Adrenal gland (tissue), 5 donors: ENCODE measurements at regions not wholly inside any gene's neighbourhood (a gene's known extent, or its start where the extent isn't known, plus 50 kb on each side); places are given as distances from the start of the nearest gene placed in this dataset.

Experiments used
- POLR2A ChIP-seq, 2 donors: fragments of 450-650 bp; IDR thresholded peaks; one replicate each; pipeline ENCODE4 v1.6.1; 2017; ENCODE audit warnings: antibody characterized with exemption in 2 of 2, mild to moderate bottlenecking in 2 of 2, moderate library complexity in 1 of 2
- TF ChIP-seq, protein P1 (sequence below), 6 experiments: fragments of 450-650 bp in 4 of 6; fragments of 200-600 bp in 2 of 6; sonication (generic) in 1 of 6; IDR thresholded peaks; 1 replicate in 5 of 6; 2 replicates in 1 of 6; pipeline versions ENCODE4 v1.5.1 to v1.8.0; 2016 to 2021; ENCODE audit warnings: antibody characterized with exemption in 6 of 6, mild to moderate bottlenecking in 2 of 6, moderate library complexity in 1 of 6
- donor health status: DM: no; HTN: no; CAD: no.

DNA sequence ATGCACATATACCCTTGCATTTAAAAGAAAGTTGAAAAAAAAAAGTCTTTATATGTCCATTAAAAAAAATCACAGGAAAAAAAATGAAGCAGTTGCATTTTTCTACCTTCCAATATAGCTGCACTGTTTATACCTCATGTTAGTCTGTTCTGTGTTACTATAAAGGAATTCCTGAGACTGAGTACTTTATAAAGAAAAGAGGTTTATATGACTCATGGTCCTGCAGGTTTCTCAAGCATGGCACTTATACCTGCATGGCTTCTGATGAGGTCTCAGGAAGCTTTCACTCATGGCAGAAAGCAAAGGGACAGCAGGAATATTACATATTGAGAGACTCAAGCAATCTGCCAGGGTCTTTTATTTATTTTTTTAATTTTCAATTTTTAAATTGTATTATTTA is 277.2 kb upstream of the BCHE start:
- TF ChIP-seq, protein P1, sequence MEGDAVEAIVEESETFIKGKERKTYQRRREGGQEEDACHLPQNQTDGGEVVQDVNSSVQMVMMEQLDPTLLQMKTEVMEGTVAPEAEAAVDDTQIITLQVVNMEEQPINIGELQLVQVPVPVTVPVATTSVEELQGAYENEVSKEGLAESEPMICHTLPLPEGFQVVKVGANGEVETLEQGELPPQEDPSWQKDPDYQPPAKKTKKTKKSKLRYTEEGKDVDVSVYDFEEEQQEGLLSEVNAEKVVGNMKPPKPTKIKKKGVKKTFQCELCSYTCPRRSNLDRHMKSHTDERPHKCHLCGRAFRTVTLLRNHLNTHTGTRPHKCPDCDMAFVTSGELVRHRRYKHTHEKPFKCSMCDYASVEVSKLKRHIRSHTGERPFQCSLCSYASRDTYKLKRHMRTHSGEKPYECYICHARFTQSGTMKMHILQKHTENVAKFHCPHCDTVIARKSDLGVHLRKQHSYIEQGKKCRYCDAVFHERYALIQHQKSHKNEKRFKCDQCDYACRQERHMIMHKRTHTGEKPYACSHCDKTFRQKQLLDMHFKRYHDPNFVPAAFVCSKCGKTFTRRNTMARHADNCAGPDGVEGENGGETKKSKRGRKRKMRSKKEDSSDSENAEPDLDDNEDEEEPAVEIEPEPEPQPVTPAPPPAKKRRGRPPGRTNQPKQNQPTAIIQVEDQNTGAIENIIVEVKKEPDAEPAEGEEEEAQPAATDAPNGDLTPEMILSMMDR (IDR thresholded peaks at IDR 0.05): no peak
- no peak for TF ChIP-seq POLR2A (IDR thresholded peaks at IDR 0.05)
